ENCODE measurements at regions not wholly inside any gene's neighbourhood (a gene's known extent, or its start where the extent isn't known, plus 50 kb on each side); places are given as distances from the start of the nearest gene placed in this dataset.

- Mint-ChIP-seq H3K4me3 (no peak overlapping the region), H3K27ac (peak overlapping the region in 1 of 7 donors; percentile 61), H3K36me3 (peaks cover 5 to 6% of the 10 kb centered on the region in 2 donors), H3K9me3 (peaks cover 7 to 10% (median 9%) of the 10 kb centered on the region in 7 donors), H3K4me1 (peaks cover 12% of the 10 kb centered on the region), H3K27me3 (ENCODE audit: low read depth in 3 of 3) (peaks cover 0 to 1% (median 1%) of the 10 kb centered on the region in 3 donors)
- H3K9ac ChIP-seq (ENCODE audit: insufficient read depth, low read length, poor library complexity, severe bottlenecking), result no peak overlapping the region
- no peaks in the 10 kb centered on the region for H3K27me3 ChIP-seq (ENCODE audit: control insufficient read depth in 2 of 2, insufficient read depth in 2 of 2, low read length in 2 of 2)
- no peak overlapping the region for H2AFZ ChIP-seq (ENCODE audit: insufficient read depth, low read depth, low read length, poor library complexity, severe bottlenecking)
- intact Hi-C loops (cut with micrococcal nuclease), result no loop called here
- no peak overlapping the region for H3K4me2 ChIP-seq (replicated peaks; ENCODE audit: extremely low read depth, low read length, poor library complexity, severe bottlenecking)
- peaks cover 4 to 5% of the 10 kb centered on the region in 2 donors for H3K9me3 ChIP-seq (replicated peaks in 1 of 2; ENCODE audit: control insufficient read depth in 1 of 2, insufficient read depth in 1 of 2, low read length in 2 of 2)
- no peak for DNase-seq
- H3K27ac ChIP-seq (ENCODE audit: low read depth in 1 of 2, low read length in 2 of 2), result no peak overlapping the region
- H4K20me1 ChIP-seq (ENCODE audit: insufficient read depth, low read length), result no peaks in the 10 kb centered on the region
- 93% methylated on average over 3 of the region's 4 CpGs for WGBS (ENCODE audit: insufficient coverage)
- peaks cover 3 to 10% of the 10 kb centered on the region in 2 donors for H3K4me1 ChIP-seq (ENCODE audit: control insufficient read depth in 1 of 2, insufficient read depth in 2 of 2, low read length in 2 of 2)
- no peaks in the 10 kb centered on the region for H3K79me2 ChIP-seq (ENCODE audit: insufficient read depth, low read length)
- TF ChIP-seq, protein P1, sequence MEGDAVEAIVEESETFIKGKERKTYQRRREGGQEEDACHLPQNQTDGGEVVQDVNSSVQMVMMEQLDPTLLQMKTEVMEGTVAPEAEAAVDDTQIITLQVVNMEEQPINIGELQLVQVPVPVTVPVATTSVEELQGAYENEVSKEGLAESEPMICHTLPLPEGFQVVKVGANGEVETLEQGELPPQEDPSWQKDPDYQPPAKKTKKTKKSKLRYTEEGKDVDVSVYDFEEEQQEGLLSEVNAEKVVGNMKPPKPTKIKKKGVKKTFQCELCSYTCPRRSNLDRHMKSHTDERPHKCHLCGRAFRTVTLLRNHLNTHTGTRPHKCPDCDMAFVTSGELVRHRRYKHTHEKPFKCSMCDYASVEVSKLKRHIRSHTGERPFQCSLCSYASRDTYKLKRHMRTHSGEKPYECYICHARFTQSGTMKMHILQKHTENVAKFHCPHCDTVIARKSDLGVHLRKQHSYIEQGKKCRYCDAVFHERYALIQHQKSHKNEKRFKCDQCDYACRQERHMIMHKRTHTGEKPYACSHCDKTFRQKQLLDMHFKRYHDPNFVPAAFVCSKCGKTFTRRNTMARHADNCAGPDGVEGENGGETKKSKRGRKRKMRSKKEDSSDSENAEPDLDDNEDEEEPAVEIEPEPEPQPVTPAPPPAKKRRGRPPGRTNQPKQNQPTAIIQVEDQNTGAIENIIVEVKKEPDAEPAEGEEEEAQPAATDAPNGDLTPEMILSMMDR (IDR thresholded peaks at IDR 0.05), result no peak
- H3K36me3 ChIP-seq (replicated peaks in 1 of 2; ENCODE audit: control insufficient read depth in 1 of 2, insufficient read depth in 2 of 2, low read length in 2 of 2), result no peaks in the 10 kb centered on the region
- H3K4me3 ChIP-seq (replicated peaks in 1 of 3; ENCODE audit: low read depth in 2 of 3, low read length in 3 of 3), result no peak overlapping the region
These were observed 107.1 kb downstream of the PFKFB3 start for GRCh38 chr10:6309816-6310215.

GRCh38 chr10:6310977-6311376, 108.2 kb downstream of the PFKFB3 start:
- intact Hi-C loops (cut with micrococcal nuclease), result no loop called here
- 90% methylated on average over 4 of the region's 4 CpGs for WGBS (ENCODE audit: insufficient coverage)
- Histone ChIP-seq H3K36me3 (replicated peaks in 1 of 2; ENCODE audit: control insufficient read depth in 1 of 2, insufficient read depth in 2 of 2, low read length in 2 of 2) (no peaks in the 10 kb centered on the region), H3K27ac (ENCODE audit: low read depth in 1 of 2, low read length in 2 of 2) (no peak overlapping the region), H3K4me1 (ENCODE audit: control insufficient read depth in 1 of 2, insufficient read depth in 2 of 2, low read length in 2 of 2) (peaks cover 0 to 2% of the 10 kb centered on the region in 2 donors), H3K4me3 (replicated peaks in 1 of 3; ENCODE audit: low read depth in 2 of 3, low read length in 3 of 3) (no peak overlapping the region), H4K20me1 (ENCODE audit: insufficient read depth, low read length) (no peaks in the 10 kb centered on the region), H3K4me2 (replicated peaks; ENCODE audit: extremely low read depth, low read length, poor library complexity, severe bottlenecking) (no peak overlapping the region), H3K9me3 (replicated peaks in 1 of 2; ENCODE audit: control insufficient read depth in 1 of 2, insufficient read depth in 1 of 2, low read length in 2 of 2) (peaks cover 4 to 5% of the 10 kb centered on the region in 2 donors), H3K79me2 (ENCODE audit: insufficient read depth, low read length) (no peaks in the 10 kb centered on the region), H2AFZ (ENCODE audit: insufficient read depth, low read depth, low read length, poor library complexity, severe bottlenecking) (no peak overlapping the region), H3K27me3 (ENCODE audit: control insufficient read depth in 2 of 2, insufficient read depth in 2 of 2, low read length in 2 of 2) (no peaks in the 10 kb centered on the region), H3K9ac (ENCODE audit: insufficient read depth, low read length, poor library complexity, severe bottlenecking) (no peak overlapping the region)
- Mint-ChIP-seq H3K4me3 (no peak overlapping the region), H3K4me1 (peaks cover 5% of the 10 kb centered on the region), H3K27me3 (ENCODE audit: low read depth in 3 of 3) (peaks cover 1 to 3% (median 2%) of the 10 kb centered on the region in 3 donors), H3K36me3 (peaks cover 4 to 6% of the 10 kb centered on the region in 2 donors), H3K9me3 (peaks cover 7 to 10% (median 9%) of the 10 kb centered on the region in 7 donors), H3K27ac (peak overlapping the region in 1 of 7 donors; percentile 46)
- DNase-seq, result no peak
- TF ChIP-seq, protein P1 (IDR thresholded peaks at IDR 0.05), result no peak
